Muscle layer of colon (tissue), 2 donors: ENCODE measurements at regions not wholly inside any gene's neighbourhood (a gene's known extent, or its start where the extent isn't known, plus 50 kb on each side); places are given as distances from the start of the nearest gene placed in this dataset.

Source experiments
- H3K27ac ChIP-seq: one replicate; pipeline ENCODE4 v1.7.0; 2013; ENCODE audit warnings: low read depth, mild to moderate bottlenecking, low read length, moderate library complexity
- H3K27me3 ChIP-seq, 2 donors: one replicate each; pipeline ENCODE4 v1.7.0; 2013; ENCODE audit warnings: low read length in 2 of 2, mild to moderate bottlenecking in 2 of 2; ENCODE audit not compliant: insufficient read depth in 2 of 2, control insufficient read depth in 1 of 2
- H3K36me3 ChIP-seq: one replicate; pipeline ENCODE4 v1.7.0; 2013; ENCODE audit warnings: mild to moderate bottlenecking, low read length; ENCODE audit not compliant: insufficient read depth
- H3K4me1 ChIP-seq: one replicate; pipeline ENCODE4 v1.7.0; 2013; ENCODE audit warnings: mild to moderate bottlenecking, low read length; ENCODE audit not compliant: insufficient read depth
- H3K4me3 ChIP-seq, 2 donors: one replicate each; pipeline ENCODE4 v1.7.0; 2013; ENCODE audit warnings: low read length in 2 of 2, low read depth in 1 of 2, mild to moderate bottlenecking in 1 of 2, moderate library complexity in 1 of 2
- H3K9ac ChIP-seq: one replicate; pipeline ENCODE4 v1.7.0; 2013; ENCODE audit warnings: low read length
- H3K9me3 ChIP-seq: one replicate; pipeline ENCODE4 v1.7.0; 2013; ENCODE audit warnings: mild to moderate bottlenecking, low read length
- donor health status: abdominal sarcoma.
- donor health status: Adenocarcinoma of cecum.

DNA sequence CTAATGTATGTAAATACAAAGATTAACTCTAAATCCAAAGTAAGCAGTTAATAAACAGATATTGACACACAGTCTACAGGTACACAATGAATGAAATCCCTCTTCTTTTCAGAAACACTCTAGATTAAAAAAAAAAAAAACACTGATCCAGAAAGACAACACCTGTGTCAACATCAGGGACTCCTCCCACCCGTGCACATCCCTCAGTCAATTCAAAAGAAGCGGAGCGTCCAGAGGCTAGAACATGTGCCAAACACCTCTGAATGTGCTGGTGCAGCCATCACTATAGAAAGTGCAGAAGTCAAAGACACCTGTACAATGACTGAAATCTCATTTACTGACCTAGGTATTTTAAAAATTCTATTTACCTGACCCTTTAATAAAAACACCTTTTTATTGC lies 622.6 kb upstream of the ID2 start:
- no peak overlapping the region for H3K27ac ChIP-seq
- no peaks in the 10 kb centered on the region for H3K27me3 ChIP-seq
- no peaks in the 10 kb centered on the region for H3K36me3 ChIP-seq
- H3K9ac ChIP-seq: no peak overlapping the region
- no peak overlapping the region for H3K4me3 ChIP-seq
- no peaks in the 10 kb centered on the region for H3K9me3 ChIP-seq
- H3K4me1 ChIP-seq: no peaks in the 10 kb centered on the region

DNA sequence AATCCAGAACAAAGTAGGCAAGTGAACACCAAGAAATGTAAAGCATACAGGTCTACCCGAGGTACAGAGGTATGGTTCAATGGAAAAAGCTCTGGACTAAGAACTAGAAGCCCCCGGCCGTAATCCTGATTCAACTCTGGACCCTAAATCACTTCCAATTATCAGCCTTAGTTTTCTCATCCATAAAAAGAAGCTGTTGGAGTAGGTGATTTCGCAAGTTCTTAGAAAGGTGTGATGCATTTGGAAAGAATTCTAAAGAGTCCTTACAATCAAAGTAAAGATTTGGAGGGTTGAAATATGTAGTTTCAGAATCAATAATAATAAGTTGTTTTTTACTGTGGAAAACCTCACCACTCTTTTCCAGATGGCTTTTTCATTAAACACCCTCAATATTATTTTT lies 622.1 kb upstream of the ID2 start:
- Histone ChIP-seq H3K27me3 (no peaks in the 10 kb centered on the region), H3K9ac (no peak overlapping the region), H3K27ac (no peak overlapping the region), H3K9me3 (no peaks in the 10 kb centered on the region), H3K4me3 (no peak overlapping the region), H3K4me1 (no peaks in the 10 kb centered on the region), H3K36me3 (no peaks in the 10 kb centered on the region)

DNA sequence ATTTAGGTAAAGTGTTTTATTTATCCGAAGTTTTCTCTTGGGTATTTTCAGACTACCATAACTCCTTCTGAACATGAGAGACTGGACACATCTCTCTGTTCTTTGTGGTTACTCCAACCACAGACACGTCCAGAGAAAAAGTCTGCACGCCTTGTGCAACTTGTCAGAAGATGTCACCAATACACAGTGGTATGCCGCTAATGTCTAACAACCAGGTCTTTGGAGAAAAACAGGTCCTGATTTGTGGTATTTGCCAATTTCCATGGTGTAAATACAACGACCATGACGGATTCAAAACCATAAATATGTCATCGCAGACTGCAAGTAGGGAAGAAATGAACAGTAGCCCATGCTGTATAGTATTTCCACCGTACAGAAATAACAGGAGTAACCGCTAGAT lies 620.6 kb upstream of the ID2 start:
- H3K27ac ChIP-seq: no peak overlapping the region
- H3K4me1 ChIP-seq: no peaks in the 10 kb centered on the region
- H3K4me3 ChIP-seq: no peak overlapping the region
- H3K27me3 ChIP-seq: no peaks in the 10 kb centered on the region
- no peak overlapping the region for H3K9ac ChIP-seq
- no peaks in the 10 kb centered on the region for H3K36me3 ChIP-seq
- H3K9me3 ChIP-seq: no peaks in the 10 kb centered on the region

DNA sequence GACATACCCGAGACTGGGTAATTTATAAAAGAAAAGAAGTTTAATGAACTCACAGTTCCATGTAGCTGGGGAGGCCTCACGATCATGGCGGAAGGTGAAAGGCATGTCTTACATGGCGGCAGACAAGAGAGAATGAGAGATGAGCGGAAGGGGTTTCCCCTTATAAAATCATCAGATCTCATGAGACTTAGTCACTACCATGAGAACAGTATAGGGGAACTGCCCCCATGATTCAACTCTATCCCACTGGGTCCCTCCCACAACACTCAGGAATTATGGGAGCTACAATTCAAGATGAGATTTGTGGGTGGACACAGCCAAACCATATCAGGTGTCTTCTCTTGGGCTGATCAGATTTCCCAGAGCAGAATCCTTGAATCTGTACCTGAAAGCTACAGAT lies 617.3 kb upstream of the ID2 start:
- H3K36me3 ChIP-seq: no peaks in the 10 kb centered on the region
- H3K27me3 ChIP-seq: no peaks in the 10 kb centered on the region
- no peak overlapping the region for H3K9ac ChIP-seq
- no peaks in the 10 kb centered on the region for H3K9me3 ChIP-seq
- H3K27ac ChIP-seq: no peak overlapping the region
- H3K4me3 ChIP-seq: no peak overlapping the region
- no peaks in the 10 kb centered on the region for H3K4me1 ChIP-seq

DNA sequence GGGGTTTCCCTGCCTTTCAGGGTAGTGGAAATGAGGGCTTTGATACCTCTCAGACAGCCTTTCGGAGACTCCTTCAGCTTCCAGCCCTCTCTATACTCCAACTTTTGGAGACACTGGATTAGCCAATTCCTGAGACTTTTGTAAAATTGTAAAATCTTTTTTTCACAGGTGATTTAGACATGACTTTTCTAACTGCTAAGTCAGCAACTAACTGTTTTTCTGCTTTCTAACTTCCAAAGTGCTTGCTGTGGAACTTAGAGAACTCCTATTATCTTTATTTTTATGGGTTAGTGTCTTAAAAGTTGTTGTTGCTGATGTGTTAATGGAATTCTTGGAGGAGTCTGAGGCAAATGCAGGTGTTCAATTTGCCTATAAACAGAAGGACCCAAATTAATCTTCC lies 616.7 kb upstream of the ID2 start:
- Histone ChIP-seq H3K9ac (no peak overlapping the region), H3K36me3 (no peaks in the 10 kb centered on the region), H3K27me3 (no peaks in the 10 kb centered on the region), H3K27ac (no peak overlapping the region), H3K4me3 (no peak overlapping the region), H3K4me1 (no peaks in the 10 kb centered on the region), H3K9me3 (no peaks in the 10 kb centered on the region)

DNA sequence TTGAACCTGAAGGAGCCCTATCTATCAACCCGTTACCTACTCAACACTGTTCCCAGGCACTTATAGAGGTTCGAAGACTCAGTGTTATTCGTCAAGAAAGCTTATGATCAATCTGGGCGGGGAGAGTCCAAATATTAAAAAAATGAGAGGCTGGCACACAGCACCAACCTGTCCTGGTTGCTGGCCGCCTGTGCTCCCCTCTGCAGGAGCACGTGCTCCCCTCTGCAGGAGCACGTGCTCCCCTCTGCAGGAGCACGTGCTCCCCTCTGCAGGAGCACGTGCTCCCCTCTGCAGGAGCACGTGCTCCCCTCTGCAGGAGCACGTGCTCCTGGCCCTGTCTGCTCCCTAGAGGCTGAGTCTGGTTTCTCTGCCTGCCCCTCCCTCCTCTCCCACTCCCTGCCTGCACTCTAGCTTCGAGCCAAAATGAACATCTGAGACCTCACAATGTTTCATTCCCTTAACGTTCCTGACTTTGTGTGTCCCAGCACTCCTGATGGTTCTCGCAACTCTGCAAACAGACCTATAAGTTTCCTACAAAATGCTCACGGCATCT lies 614.0 kb upstream of the ID2 start:
- Histone ChIP-seq H3K4me3 (no peak overlapping the region), H3K36me3 (no peaks in the 10 kb centered on the region), H3K27ac (no peak overlapping the region), H3K27me3 (no peaks in the 10 kb centered on the region), H3K9ac (no peak overlapping the region), H3K4me1 (no peaks in the 10 kb centered on the region), H3K9me3 (no peaks in the 10 kb centered on the region)

DNA sequence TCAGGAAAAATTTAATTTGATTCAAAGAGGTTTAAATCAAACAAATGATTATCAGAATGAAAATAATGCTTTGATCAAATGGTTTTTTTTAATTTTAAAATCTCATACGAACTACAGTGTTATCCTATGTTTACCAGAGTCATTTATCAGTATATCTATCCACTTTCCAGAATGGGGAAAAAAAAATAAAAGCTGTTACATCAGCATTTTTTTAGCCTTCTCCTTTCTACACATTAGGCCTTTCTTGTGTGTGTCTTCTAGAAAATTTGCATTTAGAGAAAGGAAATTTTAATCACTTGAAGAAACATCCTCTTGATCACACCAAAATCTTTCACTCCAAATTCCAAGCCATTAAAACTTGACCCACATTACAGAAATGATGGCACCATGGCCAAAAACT lies 608.9 kb upstream of the ID2 start:
- Histone ChIP-seq H3K27me3 (no peaks in the 10 kb centered on the region), H3K27ac (no peak overlapping the region), H3K9ac (no peak overlapping the region), H3K9me3 (no peaks in the 10 kb centered on the region), H3K36me3 (no peaks in the 10 kb centered on the region), H3K4me3 (no peak overlapping the region), H3K4me1 (no peaks in the 10 kb centered on the region)

DNA sequence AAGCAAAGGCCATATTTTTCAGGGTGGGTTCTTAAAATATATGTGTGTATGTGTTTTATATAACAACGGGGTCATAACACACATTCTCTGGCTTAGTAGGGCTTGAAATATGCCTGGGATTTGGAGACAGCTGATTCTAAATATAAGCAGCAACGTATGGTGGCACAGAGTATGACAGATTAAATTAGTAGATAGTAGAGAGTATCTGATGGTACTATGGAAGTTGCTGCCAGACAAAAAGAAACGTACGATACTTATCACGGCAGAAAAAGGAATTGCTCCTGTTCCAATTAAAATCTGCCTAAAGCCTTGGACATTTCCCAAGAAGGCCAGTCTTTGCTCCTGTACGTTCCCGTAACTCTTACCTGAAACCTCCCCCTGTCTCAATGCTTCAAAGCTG lies 607.9 kb upstream of the ID2 start:
- Histone ChIP-seq H3K4me3 (no peak overlapping the region), H3K27ac (no peak overlapping the region), H3K9me3 (no peaks in the 10 kb centered on the region), H3K9ac (no peak overlapping the region), H3K36me3 (no peaks in the 10 kb centered on the region), H3K27me3 (no peaks in the 10 kb centered on the region), H3K4me1 (no peaks in the 10 kb centered on the region)

DNA sequence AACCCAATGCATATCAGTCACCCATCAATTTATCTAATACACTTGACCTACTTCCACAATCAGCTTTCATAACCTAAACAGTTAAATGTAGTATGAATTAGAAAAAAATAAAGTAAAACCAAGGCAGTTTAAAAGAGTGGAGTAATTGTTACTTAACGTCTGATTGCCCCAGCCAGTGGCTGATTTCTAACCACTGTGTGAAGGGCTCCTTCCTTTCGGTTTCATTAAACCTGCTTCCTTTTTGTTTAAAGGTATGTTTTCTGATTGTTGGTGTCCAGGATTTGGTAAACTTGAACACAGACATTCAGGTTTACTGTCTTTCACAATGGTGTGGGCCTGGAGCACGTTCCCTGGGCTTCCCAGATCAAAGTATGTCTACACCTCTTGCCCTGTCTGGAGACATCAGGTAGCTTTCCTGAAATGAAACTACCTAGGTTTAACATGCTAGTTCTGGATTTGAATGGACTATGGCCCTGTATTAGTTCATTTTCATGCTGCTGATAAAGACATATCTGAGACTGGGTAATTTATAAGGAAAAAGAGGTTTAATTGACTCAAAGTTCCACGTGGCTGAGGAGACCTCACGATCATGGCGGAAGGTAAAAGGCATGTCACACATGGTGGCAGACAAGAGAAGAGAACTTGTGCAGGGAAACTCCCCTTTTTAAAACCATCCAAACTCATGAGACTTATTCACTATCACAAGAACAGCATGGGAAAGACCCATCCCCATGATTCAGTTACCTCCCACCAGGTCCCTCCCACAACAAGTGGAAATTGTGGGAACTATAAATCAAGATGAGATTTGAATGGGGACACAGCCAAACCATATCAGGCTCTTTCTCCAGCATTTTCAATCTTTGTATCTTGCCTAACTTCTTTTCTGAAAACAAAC lies 605.2 kb upstream of the ID2 start:
- no peaks in the 10 kb centered on the region for H3K9me3 ChIP-seq
- H3K36me3 ChIP-seq: no peaks in the 10 kb centered on the region
- no peaks in the 10 kb centered on the region for H3K27me3 ChIP-seq
- no peak overlapping the region for H3K4me3 ChIP-seq
- no peaks in the 10 kb centered on the region for H3K4me1 ChIP-seq
- H3K9ac ChIP-seq: no peak overlapping the region
- H3K27ac ChIP-seq: no peak overlapping the region

DNA sequence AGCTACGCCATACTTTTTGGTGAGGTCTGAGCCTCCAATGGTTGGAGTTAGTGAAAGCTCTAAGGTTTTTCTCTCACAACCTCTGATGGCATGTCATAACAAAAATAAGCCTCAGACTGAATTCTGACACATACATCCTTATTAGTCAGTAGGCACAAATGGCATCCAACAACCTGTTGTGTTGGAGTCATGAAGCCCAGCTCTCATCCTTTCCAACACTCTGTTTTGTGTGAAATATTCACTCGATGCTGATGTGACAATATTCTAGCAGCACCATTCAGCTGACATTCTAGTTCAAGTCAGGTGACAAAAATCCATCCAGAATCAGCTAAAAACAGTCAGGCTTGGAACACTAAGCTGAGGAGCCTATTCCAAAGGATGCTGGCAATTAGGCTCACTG lies 603.2 kb upstream of the ID2 start:
- Histone ChIP-seq H3K4me1 (no peaks in the 10 kb centered on the region), H3K9ac (no peak overlapping the region), H3K27ac (no peak overlapping the region), H3K4me3 (no peak overlapping the region), H3K27me3 (no peaks in the 10 kb centered on the region), H3K36me3 (no peaks in the 10 kb centered on the region), H3K9me3 (no peaks in the 10 kb centered on the region)

DNA sequence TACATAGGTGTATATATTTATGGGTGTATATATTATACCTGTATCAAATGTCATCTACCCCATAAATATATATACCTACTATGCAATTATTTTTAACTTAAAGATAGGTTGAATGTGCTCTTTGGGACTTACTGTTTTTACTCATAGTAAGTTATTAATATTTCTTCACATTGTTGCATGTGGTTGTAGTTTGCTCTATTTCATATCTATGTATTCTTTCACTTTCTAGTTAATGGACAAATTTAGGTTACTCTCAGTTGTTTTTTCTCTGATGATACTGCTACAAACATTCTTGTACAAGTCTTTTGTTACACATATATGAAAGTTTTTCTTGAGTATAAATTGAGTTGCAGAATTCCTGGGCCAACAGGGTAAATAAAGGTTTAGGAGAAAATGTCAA lies 601.8 kb upstream of the ID2 start:
- H3K4me1 ChIP-seq: no peaks in the 10 kb centered on the region
- no peak overlapping the region for H3K4me3 ChIP-seq
- no peaks in the 10 kb centered on the region for H3K9me3 ChIP-seq
- no peak overlapping the region for H3K9ac ChIP-seq
- no peaks in the 10 kb centered on the region for H3K27me3 ChIP-seq
- H3K27ac ChIP-seq: no peak overlapping the region
- H3K36me3 ChIP-seq: no peaks in the 10 kb centered on the region

DNA sequence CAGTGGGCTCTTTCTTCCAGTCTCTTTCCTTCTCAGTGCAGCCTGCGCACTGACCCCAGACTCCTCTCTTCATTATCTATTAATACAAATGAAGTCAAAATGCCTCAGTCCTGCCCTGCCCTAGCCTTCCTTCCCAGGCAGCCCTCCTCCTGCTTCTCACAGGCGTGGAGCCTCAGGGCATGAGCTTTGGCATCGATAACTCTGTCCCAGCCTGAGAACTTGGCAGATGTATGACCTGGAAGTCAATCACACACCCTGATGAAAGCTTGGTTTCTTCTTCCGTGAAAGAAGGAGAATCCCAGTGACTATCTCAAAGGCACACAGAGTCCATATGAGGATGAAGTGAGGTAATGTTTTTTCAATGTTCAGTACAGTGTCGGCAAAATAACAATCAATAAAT lies 600.7 kb upstream of the ID2 start:
- H3K4me3 ChIP-seq: no peak overlapping the region
- H3K9me3 ChIP-seq: no peaks in the 10 kb centered on the region
- H3K9ac ChIP-seq: no peak overlapping the region
- H3K4me1 ChIP-seq: no peaks in the 10 kb centered on the region
- no peak overlapping the region for H3K27ac ChIP-seq
- no peaks in the 10 kb centered on the region for H3K27me3 ChIP-seq
- no peaks in the 10 kb centered on the region for H3K36me3 ChIP-seq
